GM13977 (cell line): ENCODE measurements at regions not wholly inside any gene's neighbourhood (a gene's known extent, or its start where the extent isn't known, plus 50 kb on each side); places are given as distances from the start of the nearest gene placed in this dataset.

Experiments
- DNase-seq: peaks from one replicate; pipeline ENCODE4 v3.0.0; 2012; ENCODE audit warnings: low spot score
- CTCF ChIP-seq: IDR thresholded peaks from 2 replicates; pipeline ENCODE4 v1.5.1; 2012; ENCODE audit warnings: mild to moderate bottlenecking, control low read depth; ENCODE audit not compliant: insufficient read depth; ENCODE audit errors: extremely low read depth, missing control alignments
- in situ Hi-C: fragments of 300-500 bp; cut with MboI; formaldehyde crosslinking; loops from one replicate; pipeline ENCODE4 v1.12.0; 2022; ENCODE audit warnings: low sequenced_read_pairs, low pct_unique_long_range_greater_than_20kb, mixed read lengths, inconsistent platforms; ENCODE audit not compliant: unreplicated experiment

GRCh38 chr3:103685939-103686338 lies 1251.1 kb downstream of the ZPLD1 start:
- no peak for DNase-seq
- in situ Hi-C loops = no loop called here
- no peak for TF ChIP-seq CTCF

GRCh38 chr3:103690536-103690935 lies 1255.7 kb downstream of the ZPLD1 start:
- in situ Hi-C loops = no loop called here
- no peak for DNase-seq
- no peak for TF ChIP-seq CTCF

- in situ Hi-C loops = no loop called here
- TF ChIP-seq CTCF = no peak
- no peak for DNase-seq
These were observed 1259.0 kb downstream of the ZPLD1 start for GRCh38 chr3:103693831-103694230.

- in situ Hi-C loops = no loop called here
- DNase-seq = no peak
- no peak for TF ChIP-seq CTCF
These were observed 1263.8 kb downstream of the ZPLD1 start for GRCh38 chr3:103698646-103699045.

- DNase-seq = no peak
- in situ Hi-C loops = no loop called here
These were observed 1264.4 kb downstream of the ZPLD1 start for GRCh38 chr3:103699228-103699627.

GRCh38 chr3:103705641-103706040 lies 1270.8 kb downstream of the ZPLD1 start:
- no peak for TF ChIP-seq CTCF
- DNase-seq = no peak
- in situ Hi-C loops = no loop called here

More at GRCh38 chr3:103699228-103699627, 1264.4 kb downstream of the ZPLD1 start:
- no peak for TF ChIP-seq CTCF

- no peak for TF ChIP-seq CTCF
- in situ Hi-C loops = no loop called here
- DNase-seq = no peak
These were observed 1271.9 kb downstream of the ZPLD1 start for GRCh38 chr3:103706671-103707070.
